Glutamatergic neuron (in vitro differentiated cells): ENCODE measurements at regions not wholly inside any gene's neighbourhood (a gene's known extent, or its start where the extent isn't known, plus 50 kb on each side); places are given as distances from the start of the nearest gene placed in this dataset.

Experiments
- DNase-seq: peaks from one replicate; pipeline ENCODE4 v3.0.0; 2022
- H3K27ac Mint-ChIP-seq: one replicate; pipeline ENCODE4 v1.8.0; 2020; ENCODE audit warnings: mild to moderate bottlenecking, mixed read lengths, inconsistent platforms; ENCODE audit not compliant: unreplicated experiment
- H3K27me3 Mint-ChIP-seq: one replicate; pipeline ENCODE4 v1.8.0; 2020; ENCODE audit warnings: mild to moderate bottlenecking, moderate library complexity, mixed read lengths, inconsistent platforms; ENCODE audit not compliant: unreplicated experiment
- H3K36me3 Mint-ChIP-seq: one replicate; pipeline ENCODE4 v1.8.0; 2020; ENCODE audit warnings: mild to moderate bottlenecking, mixed read lengths, inconsistent platforms; ENCODE audit not compliant: unreplicated experiment
- H3K4me1 Mint-ChIP-seq: one replicate; pipeline ENCODE4 v1.8.0; 2020; ENCODE audit warnings: mild to moderate bottlenecking, low read depth, mixed read lengths, inconsistent platforms; ENCODE audit not compliant: unreplicated experiment
- H3K4me3 Mint-ChIP-seq: one replicate; pipeline ENCODE4 v1.8.0; 2020; ENCODE audit warnings: mild to moderate bottlenecking, mixed read lengths, inconsistent platforms; ENCODE audit not compliant: unreplicated experiment
- H3K9me3 Mint-ChIP-seq: one replicate; pipeline ENCODE4 v1.8.0; 2020; ENCODE audit warnings: mild to moderate bottlenecking, moderate library complexity, mixed read lengths, inconsistent platforms; ENCODE audit not compliant: unreplicated experiment
- TF ChIP-seq, protein P1 (sequence below): fragments of 200-600 bp; sonication (generic); IDR thresholded peaks from one replicate; pipeline ENCODE4 v1.5.0; 2021; ENCODE audit not compliant: partially characterized antibody, unreplicated experiment

DNA sequence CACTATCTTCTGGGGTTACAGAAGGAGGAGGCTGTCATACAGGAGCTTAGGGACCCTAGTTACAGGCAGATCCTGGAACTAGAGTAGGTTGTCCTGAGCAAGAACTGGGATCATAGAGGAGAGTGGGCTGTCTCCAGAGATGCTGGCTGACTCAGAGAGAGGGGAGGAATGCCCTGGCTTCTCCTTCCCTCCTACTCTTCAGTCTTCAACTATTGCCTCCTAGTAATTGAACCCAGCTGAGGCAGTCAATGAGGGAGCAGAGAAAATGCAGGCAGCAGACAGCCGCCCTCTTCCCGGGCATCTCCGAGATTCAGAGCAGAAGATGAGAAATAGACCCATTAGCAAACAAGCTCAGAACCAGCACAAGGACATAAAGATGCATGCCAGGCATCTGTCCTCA, 118.3 kb upstream of the PDE5A start:
- Mint-ChIP-seq H3K4me1 (no peaks in the 10 kb centered on the region), H3K9me3 (no peaks in the 10 kb centered on the region), H3K4me3 (no peak overlapping the region), H3K36me3 (no peaks in the 10 kb centered on the region), H3K27ac (no peak overlapping the region), H3K27me3 (no peaks in the 10 kb centered on the region)
- no peak for DNase-seq
- TF ChIP-seq, protein P1, sequence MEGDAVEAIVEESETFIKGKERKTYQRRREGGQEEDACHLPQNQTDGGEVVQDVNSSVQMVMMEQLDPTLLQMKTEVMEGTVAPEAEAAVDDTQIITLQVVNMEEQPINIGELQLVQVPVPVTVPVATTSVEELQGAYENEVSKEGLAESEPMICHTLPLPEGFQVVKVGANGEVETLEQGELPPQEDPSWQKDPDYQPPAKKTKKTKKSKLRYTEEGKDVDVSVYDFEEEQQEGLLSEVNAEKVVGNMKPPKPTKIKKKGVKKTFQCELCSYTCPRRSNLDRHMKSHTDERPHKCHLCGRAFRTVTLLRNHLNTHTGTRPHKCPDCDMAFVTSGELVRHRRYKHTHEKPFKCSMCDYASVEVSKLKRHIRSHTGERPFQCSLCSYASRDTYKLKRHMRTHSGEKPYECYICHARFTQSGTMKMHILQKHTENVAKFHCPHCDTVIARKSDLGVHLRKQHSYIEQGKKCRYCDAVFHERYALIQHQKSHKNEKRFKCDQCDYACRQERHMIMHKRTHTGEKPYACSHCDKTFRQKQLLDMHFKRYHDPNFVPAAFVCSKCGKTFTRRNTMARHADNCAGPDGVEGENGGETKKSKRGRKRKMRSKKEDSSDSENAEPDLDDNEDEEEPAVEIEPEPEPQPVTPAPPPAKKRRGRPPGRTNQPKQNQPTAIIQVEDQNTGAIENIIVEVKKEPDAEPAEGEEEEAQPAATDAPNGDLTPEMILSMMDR = no peak

DNA sequence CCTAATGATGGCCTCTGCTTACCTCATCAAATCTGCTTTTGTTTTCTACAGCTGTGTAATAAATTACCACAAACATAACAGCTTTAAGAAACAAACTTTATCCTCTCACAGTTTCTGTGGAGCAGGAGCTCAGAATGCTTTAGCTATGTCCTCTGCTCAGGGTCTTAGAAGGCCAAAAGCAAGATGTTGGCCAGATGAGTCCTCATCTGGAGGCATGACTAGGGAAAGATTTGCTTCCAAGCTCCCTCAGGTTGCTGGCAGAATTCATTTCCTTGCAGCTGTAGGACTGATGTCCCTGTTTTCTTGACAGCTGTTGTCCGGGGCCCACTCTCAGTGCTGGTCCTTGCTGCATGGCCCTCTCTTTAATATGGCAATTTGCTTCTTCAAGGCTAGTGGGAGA, 116.7 kb upstream of the PDE5A start:
- TF ChIP-seq, protein P1 = no peak
- no peak for DNase-seq
- H3K27me3 Mint-ChIP-seq = no peaks in the 10 kb centered on the region
- no peak overlapping the region for H3K4me3 Mint-ChIP-seq
- no peaks in the 10 kb centered on the region for H3K4me1 Mint-ChIP-seq
- H3K9me3 Mint-ChIP-seq = no peaks in the 10 kb centered on the region
- H3K36me3 Mint-ChIP-seq = no peaks in the 10 kb centered on the region
- no peak overlapping the region for H3K27ac Mint-ChIP-seq

DNA sequence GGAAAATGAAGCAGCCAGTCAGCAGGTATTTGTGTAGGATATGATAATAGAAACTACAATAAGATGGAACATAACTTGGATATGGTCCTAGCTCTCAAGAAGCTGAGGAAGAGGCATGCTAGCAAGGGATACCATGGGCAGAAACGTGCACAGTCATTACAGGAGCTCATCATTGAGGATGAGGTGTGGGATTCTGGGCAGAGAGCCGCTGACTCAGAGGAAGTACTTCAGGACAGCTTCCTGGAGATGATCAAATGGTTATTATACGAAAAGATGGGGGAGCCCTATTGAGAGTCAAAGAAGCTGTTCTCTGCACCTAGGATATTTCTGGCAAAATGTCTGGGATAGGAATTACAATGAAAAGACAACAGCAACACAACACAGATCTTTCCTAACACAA, 116.0 kb upstream of the PDE5A start:
- TF ChIP-seq, protein P1 = no peak
- DNase-seq = no peak
- no peaks in the 10 kb centered on the region for H3K36me3 Mint-ChIP-seq
- no peaks in the 10 kb centered on the region for H3K4me1 Mint-ChIP-seq
- H3K27ac Mint-ChIP-seq = no peak overlapping the region
- no peaks in the 10 kb centered on the region for H3K9me3 Mint-ChIP-seq
- H3K27me3 Mint-ChIP-seq = no peaks in the 10 kb centered on the region
- no peak overlapping the region for H3K4me3 Mint-ChIP-seq

DNA sequence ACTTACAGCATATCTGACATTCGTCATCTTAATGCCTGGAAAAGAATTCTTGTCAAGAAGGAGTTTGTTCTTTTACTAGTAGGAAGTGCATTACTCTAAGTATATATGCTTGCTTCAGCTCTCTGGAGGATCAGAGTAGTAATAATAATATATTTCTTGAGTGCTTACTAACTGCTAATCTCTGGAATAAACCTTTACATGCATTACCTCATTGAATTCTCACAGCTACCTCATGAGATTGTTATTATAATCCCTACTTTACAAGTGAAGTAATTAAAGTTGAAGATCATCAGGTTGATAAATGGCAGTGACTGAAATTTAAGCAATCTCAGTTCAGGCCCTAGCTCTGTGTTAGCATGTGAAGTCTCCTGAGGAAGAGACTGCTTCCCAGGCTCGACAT, 115.0 kb upstream of the PDE5A start:
- H3K4me3 Mint-ChIP-seq = no peak overlapping the region
- TF ChIP-seq, protein P1 = no peak
- no peaks in the 10 kb centered on the region for H3K4me1 Mint-ChIP-seq
- H3K27me3 Mint-ChIP-seq = no peaks in the 10 kb centered on the region
- H3K27ac Mint-ChIP-seq = no peak overlapping the region
- DNase-seq = no peak
- no peaks in the 10 kb centered on the region for H3K9me3 Mint-ChIP-seq
- no peaks in the 10 kb centered on the region for H3K36me3 Mint-ChIP-seq

DNA sequence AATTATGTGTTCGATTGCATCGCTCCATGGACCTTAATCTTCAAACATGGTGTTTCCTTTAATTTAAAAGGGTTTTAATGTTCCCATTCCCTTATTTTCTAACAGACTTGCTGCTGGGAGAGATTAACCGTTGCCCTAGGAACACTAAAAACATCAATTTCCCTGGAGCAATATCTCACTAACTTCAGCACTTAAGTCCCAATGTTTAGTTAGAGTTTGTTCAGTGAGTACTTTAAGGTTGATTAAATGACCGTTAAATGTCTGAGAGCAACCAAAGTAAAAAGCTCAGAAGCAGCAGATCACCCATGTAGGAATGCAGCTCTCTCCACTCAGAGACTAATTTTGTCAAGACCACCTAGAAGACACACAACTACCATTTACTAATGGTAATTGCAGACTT, 111.2 kb upstream of the PDE5A start:
- TF ChIP-seq, protein P1 = no peak
- DNase-seq = no peak
- Mint-ChIP-seq H3K27me3 (no peaks in the 10 kb centered on the region), H3K27ac (no peak overlapping the region), H3K9me3 (no peaks in the 10 kb centered on the region), H3K36me3 (no peaks in the 10 kb centered on the region), H3K4me1 (no peaks in the 10 kb centered on the region), H3K4me3 (no peak overlapping the region)
